ENCODE measurements at regions not wholly inside any gene's neighbourhood (a gene's known extent, or its start where the extent isn't known, plus 50 kb on each side); places are given as distances from the start of the nearest gene placed in this dataset.

DNA sequence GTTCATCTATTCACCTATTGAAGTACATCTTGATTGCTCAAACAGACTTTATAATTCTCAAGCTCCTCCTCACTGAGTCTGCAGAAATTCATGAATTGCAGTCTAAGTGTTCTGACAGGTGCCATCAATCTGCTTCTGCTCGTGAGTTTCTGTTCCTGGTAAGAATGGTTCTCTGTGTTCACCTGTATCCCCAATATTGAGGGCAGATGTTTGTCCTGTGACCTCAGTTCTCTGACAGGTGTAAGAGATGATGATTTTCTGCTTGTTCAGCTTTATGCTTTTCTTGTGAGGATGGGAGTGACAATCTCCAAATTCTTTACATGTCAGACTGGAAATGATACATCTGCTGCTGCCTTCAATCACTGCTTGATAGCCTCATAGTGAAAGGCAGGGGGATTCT is 736.9 kb upstream of the COBL start:
- no peaks in the 10 kb centered on the region for H3K9me1 ChIP-seq (ENCODE audit: insufficient read depth, low read length)
- no peak overlapping the region for H2BK120ac ChIP-seq (ENCODE audit: low read depth, low read length)
- CTCF ChIA-PET = no interaction called here
- no peak overlapping the region for H4K8ac ChIP-seq (ENCODE audit: low read depth in 2 of 2, low read length in 2 of 2)
- H2AFZ ChIP-seq (replicated peaks; ENCODE audit: low read length, poor library complexity) = no peak overlapping the region
- DNase-seq (no peak), ATAC-seq (ENCODE audit: low read depth) (no peak)
- H3K4me3 ChIP-seq (ENCODE audit: insufficient read depth, low read depth, low read length) = no peak overlapping the region
- no peak overlapping the region for H3K4ac ChIP-seq (ENCODE audit: low read depth, low read length)
- no peak overlapping the region for H4K5ac ChIP-seq (ENCODE audit: low read depth, low read length)
- in situ Hi-C loops (cut with MboI; ENCODE audit: low sequenced_read_pairs) = no loop called here
- H2BK15ac ChIP-seq (ENCODE audit: low read depth, low read length) = no peak overlapping the region
- no CpG with 5 or more reads among the region's 1 CpG for WGBS, 2 experiments (ENCODE audit: extremely low coverage in 2 of 2, insufficient read length in 1 of 2)
- no peak overlapping the region for H3K4me2 ChIP-seq (ENCODE audit: low read depth, low read length)
- no peaks in the 10 kb centered on the region for H3K36me3 ChIP-seq (ENCODE audit: control insufficient read depth, insufficient read depth, low read length)
- no peak overlapping the region for H2AK9ac ChIP-seq (replicated peaks; ENCODE audit: low read depth, low read length, poor library complexity)
- no peak overlapping the region for H2BK20ac ChIP-seq (ENCODE audit: low read depth, low read length)
- no peaks in the 10 kb centered on the region for H4K20me1 ChIP-seq (ENCODE audit: insufficient read depth, low read length)
- no peak overlapping the region for H2AK5ac ChIP-seq (ENCODE audit: low read depth, low read length)
- no peaks in the 10 kb centered on the region for H3K27me3 ChIP-seq (ENCODE audit: control insufficient read depth, insufficient read depth, low read length)
- no peak overlapping the region for H4K91ac ChIP-seq (ENCODE audit: insufficient read depth, low read depth, low read length)
- POLR2A ChIA-PET (ENCODE audit: unreplicated experiment) = no interaction called here
- H3K23ac ChIP-seq (ENCODE audit: low read depth, low read length) = no peak overlapping the region
- H3K18ac ChIP-seq (ENCODE audit: low read depth, low read length) = no peak overlapping the region
- no peak overlapping the region for H3K14ac ChIP-seq (replicated peaks; ENCODE audit: low read depth, low read length)
- H3K56ac ChIP-seq (ENCODE audit: extremely low read depth, insufficient read depth, low read length) = no peak overlapping the region
- no TSS peak for BruUV-seq (replicated peaks)
- dilution Hi-C loops (cut with HindIII; ENCODE audit: low sequenced_read_pairs, unreplicated experiment) = no loop called here
- no peak overlapping the region for H2BK5ac ChIP-seq (ENCODE audit: low read depth, low read length, poor library complexity, severe bottlenecking)
- TF ChIP-seq CHD1 (IDR thresholded peaks at IDR 0.05; ENCODE audit: low read depth, low read length) = no peak
- no peak for TF ChIP-seq MAZ (IDR thresholded peaks at IDR 0.05; ENCODE audit: borderline replicate concordance, low read depth, low read length)
- TF ChIP-seq, protein P1, sequence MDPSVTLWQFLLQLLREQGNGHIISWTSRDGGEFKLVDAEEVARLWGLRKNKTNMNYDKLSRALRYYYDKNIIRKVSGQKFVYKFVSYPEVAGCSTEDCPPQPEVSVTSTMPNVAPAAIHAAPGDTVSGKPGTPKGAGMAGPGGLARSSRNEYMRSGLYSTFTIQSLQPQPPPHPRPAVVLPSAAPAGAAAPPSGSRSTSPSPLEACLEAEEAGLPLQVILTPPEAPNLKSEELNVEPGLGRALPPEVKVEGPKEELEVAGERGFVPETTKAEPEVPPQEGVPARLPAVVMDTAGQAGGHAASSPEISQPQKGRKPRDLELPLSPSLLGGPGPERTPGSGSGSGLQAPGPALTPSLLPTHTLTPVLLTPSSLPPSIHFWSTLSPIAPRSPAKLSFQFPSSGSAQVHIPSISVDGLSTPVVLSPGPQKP (IDR thresholded peaks at IDR 0.05; ENCODE audit: borderline replicate concordance, low read depth, low read length) = no peak
- no peak for TF ChIP-seq MAFK (IDR thresholded peaks at IDR 0.05; ENCODE audit: low read depth, low read length)
- TF ChIP-seq, protein P2, sequence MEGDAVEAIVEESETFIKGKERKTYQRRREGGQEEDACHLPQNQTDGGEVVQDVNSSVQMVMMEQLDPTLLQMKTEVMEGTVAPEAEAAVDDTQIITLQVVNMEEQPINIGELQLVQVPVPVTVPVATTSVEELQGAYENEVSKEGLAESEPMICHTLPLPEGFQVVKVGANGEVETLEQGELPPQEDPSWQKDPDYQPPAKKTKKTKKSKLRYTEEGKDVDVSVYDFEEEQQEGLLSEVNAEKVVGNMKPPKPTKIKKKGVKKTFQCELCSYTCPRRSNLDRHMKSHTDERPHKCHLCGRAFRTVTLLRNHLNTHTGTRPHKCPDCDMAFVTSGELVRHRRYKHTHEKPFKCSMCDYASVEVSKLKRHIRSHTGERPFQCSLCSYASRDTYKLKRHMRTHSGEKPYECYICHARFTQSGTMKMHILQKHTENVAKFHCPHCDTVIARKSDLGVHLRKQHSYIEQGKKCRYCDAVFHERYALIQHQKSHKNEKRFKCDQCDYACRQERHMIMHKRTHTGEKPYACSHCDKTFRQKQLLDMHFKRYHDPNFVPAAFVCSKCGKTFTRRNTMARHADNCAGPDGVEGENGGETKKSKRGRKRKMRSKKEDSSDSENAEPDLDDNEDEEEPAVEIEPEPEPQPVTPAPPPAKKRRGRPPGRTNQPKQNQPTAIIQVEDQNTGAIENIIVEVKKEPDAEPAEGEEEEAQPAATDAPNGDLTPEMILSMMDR (conservative IDR thresholded peaks at IDR 0.05; ENCODE audit: low read depth, low read length) = no peak
- TF ChIP-seq RAD21 (IDR thresholded peaks at IDR 0.05; ENCODE audit: low read length) = no peak
- TF ChIP-seq CEBPB (IDR thresholded peaks at IDR 0.05; ENCODE audit: low read depth, low read length) = no peak
- TF ChIP-seq FOS (IDR thresholded peaks at IDR 0.05; ENCODE audit: low read depth, low read length) = no peak
- no peak for TF ChIP-seq RFX5 (IDR thresholded peaks at IDR 0.05; ENCODE audit: low read depth, low read length)
- TF ChIP-seq BHLHE40 (IDR thresholded peaks at IDR 0.05; ENCODE audit: low read depth, low read length) = no peak
- no peak for TF ChIP-seq SMC3 (IDR thresholded peaks at IDR 0.05; ENCODE audit: low read depth, low read length)
- TF ChIP-seq RCOR1 (IDR thresholded peaks at IDR 0.05; ENCODE audit: insufficient replicate concordance, low read length) = no peak
- no peak for TF ChIP-seq NFE2L2 (IDR thresholded peaks at IDR 0.05; ENCODE audit: low read depth, low read length)
- no peak for TF ChIP-seq USF2 (IDR thresholded peaks at IDR 0.05; ENCODE audit: low read depth, low read length)
- TF ChIP-seq MXI1 (IDR thresholded peaks at IDR 0.05; ENCODE audit: borderline replicate concordance, low read depth, low read length) = no peak
- TF ChIP-seq POLR2A (IDR thresholded peaks at IDR 0.05; ENCODE audit: low read depth, low read length) = no peak
- no peak overlapping the region for H3K9ac ChIP-seq (ENCODE audit: low read depth, low read length)
- H3K9me3 ChIP-seq (ENCODE audit: control insufficient read depth, insufficient read depth, low read length) = no peaks in the 10 kb centered on the region; the same call in 1 of the 2 replicates
- H3K27ac ChIP-seq (ENCODE audit: insufficient read depth, low read length) = no peak overlapping the region
- no peaks in the 10 kb centered on the region for H3K79me1 ChIP-seq (ENCODE audit: low read depth in 1 of 2, low read length in 2 of 2)
- intact Hi-C loops (cut with micrococcal nuclease) = no loop called here
- no peaks in the 10 kb centered on the region for H3K4me1 ChIP-seq (ENCODE audit: control insufficient read depth, insufficient read depth, low read length)
